Endodermal cell (in vitro differentiated cells): ENCODE measurements at regions not wholly inside any gene's neighbourhood (a gene's known extent, or its start where the extent isn't known, plus 50 kb on each side); places are given as distances from the start of the nearest gene placed in this dataset.

Source experiments
- DNase-seq: peaks from one replicate; pipeline ENCODE4 v3.0.0-alpha.2; 2017
- H3K27ac ChIP-seq: 2 replicates; pipeline ENCODE4 v1.5.1; 2013; ENCODE audit warnings: mild to moderate bottlenecking, low read depth, low read length, moderate library complexity
- H3K27me3 ChIP-seq: 2 replicates; pipeline ENCODE4 v1.6.1; 2013; ENCODE audit warnings: mild to moderate bottlenecking, low read length, moderate library complexity; ENCODE audit not compliant: insufficient read depth, control insufficient read depth, poor library complexity, severe bottlenecking
- H3K36me3 ChIP-seq: 2 replicates; pipeline ENCODE4 v1.7.0; 2013; ENCODE audit warnings: mild to moderate bottlenecking, low read length, moderate library complexity; ENCODE audit not compliant: control insufficient read depth, insufficient read depth
- H3K4me1 ChIP-seq: one replicate; pipeline ENCODE4 v1.7.0; 2013; ENCODE audit warnings: low read length; ENCODE audit not compliant: control insufficient read depth, insufficient read depth
- H3K4me3 ChIP-seq: 2 replicates; pipeline ENCODE4 v1.5.1; 2013; ENCODE audit warnings: mild to moderate bottlenecking, low read length, moderate library complexity
- H3K9ac ChIP-seq: 2 replicates; pipeline ENCODE4 v1.6.1; 2013; ENCODE audit warnings: mild to moderate bottlenecking, low read length, moderate library complexity; ENCODE audit not compliant: poor library complexity, severe bottlenecking; ENCODE audit errors: extremely low read depth
- H3K9me3 ChIP-seq: 2 replicates; pipeline ENCODE4 v1.6.1; 2013; ENCODE audit warnings: mild to moderate bottlenecking, low read length, moderate library complexity; ENCODE audit not compliant: control insufficient read depth
- H3K27ac Mint-ChIP-seq: 2 replicates; pipeline ENCODE4 v1.8.0; 2020; ENCODE audit warnings: mixed read lengths
- H3K27me3 Mint-ChIP-seq: 2 replicates; pipeline ENCODE4 v1.8.0; 2021; ENCODE audit warnings: mild to moderate bottlenecking, mixed read lengths; ENCODE audit not compliant: insufficient read depth
- H3K36me3 Mint-ChIP-seq: 2 replicates; pipeline ENCODE4 v1.8.0; 2020; ENCODE audit warnings: low read depth, mixed read lengths
- H3K4me1 Mint-ChIP-seq: 2 replicates; pipeline ENCODE4 v1.8.0; 2020; ENCODE audit warnings: mixed read lengths
- H3K4me3 Mint-ChIP-seq: 2 replicates; pipeline ENCODE4 v1.8.0; 2020; ENCODE audit warnings: mild to moderate bottlenecking, moderate library complexity, mixed read lengths
- H3K9me3 Mint-ChIP-seq: 2 replicates; pipeline ENCODE4 v1.8.0; 2020; ENCODE audit warnings: mild to moderate bottlenecking, mixed read lengths
- CTCF ChIP-seq: fragments of 200-600 bp; sonication (generic); conservative IDR thresholded peaks from 2 replicates; pipeline ENCODE4 v1.5.0; 2021; ENCODE audit warnings: antibody characterized with exemption, mild to moderate bottlenecking
- WGBS, 2 experiments: methylation state at CpG; one replicate each; pipeline versions ENCODE4 v1.1.5 to v1.1.7; 2013; ENCODE audit warnings: missing lambda C conversion rate in 2 of 2, mixed read lengths in 1 of 2; ENCODE audit not compliant: insufficient coverage in 1 of 2, insufficient read length in 1 of 2; 5-methylcytosine and 5-hydroxymethylcytosine counted together

- no peak overlapping the region for H3K4me3 ChIP-seq
- H3K27me3 Mint-ChIP-seq: peaks cover 3% of the 10 kb centered on the region
- no peaks in the 10 kb centered on the region for H3K36me3 ChIP-seq
- TF ChIP-seq CTCF: no peak
- H3K36me3 Mint-ChIP-seq: no peaks in the 10 kb centered on the region
- no peaks in the 10 kb centered on the region for H3K9me3 Mint-ChIP-seq
- H3K27ac Mint-ChIP-seq: no peak overlapping the region
- no peak overlapping the region for H3K4me3 Mint-ChIP-seq
- no peak overlapping the region for H3K27ac ChIP-seq
- no peak overlapping the region for H3K9ac ChIP-seq
- WGBS, 2 experiments: 91 to 95% methylated on average over 6 to 11 of the region's 11 CpGs
- no peaks in the 10 kb centered on the region for H3K4me1 Mint-ChIP-seq
- DNase-seq: peak; percentile 26
- no peaks in the 10 kb centered on the region for H3K27me3 ChIP-seq
- no peaks in the 10 kb centered on the region for H3K9me3 ChIP-seq
- H3K4me1 ChIP-seq: no peaks in the 10 kb centered on the region
Measured at GRCh38 chr6:167763056-167763944, 63.4 kb upstream of the AFDN start.

- no peaks in the 10 kb centered on the region for H3K9me3 Mint-ChIP-seq
- Histone ChIP-seq H3K9ac (no peak overlapping the region), H3K27ac (no peak overlapping the region), H3K9me3 (no peaks in the 10 kb centered on the region), H3K4me1 (no peaks in the 10 kb centered on the region), H3K27me3 (no peaks in the 10 kb centered on the region), H3K36me3 (no peaks in the 10 kb centered on the region), H3K4me3 (no peak overlapping the region)
- no peak overlapping the region for H3K4me3 Mint-ChIP-seq
- H3K4me1 Mint-ChIP-seq: no peaks in the 10 kb centered on the region
- no peak for TF ChIP-seq CTCF
- no peaks in the 10 kb centered on the region for H3K36me3 Mint-ChIP-seq
- 96 to 100% methylated on average over 2 to 9 of the region's 9 CpGs for WGBS, 2 experiments
- peaks cover 3% of the 10 kb centered on the region for H3K27me3 Mint-ChIP-seq
- no peak overlapping the region for H3K27ac Mint-ChIP-seq
- DNase-seq: peak; percentile 10
Measured at GRCh38 chr6:167764215-167764614, 62.5 kb upstream of the AFDN start.

- H3K4me3 ChIP-seq: no peak overlapping the region
- Mint-ChIP-seq H3K27ac (no peak overlapping the region), H3K27me3 (peaks cover 3% of the 10 kb centered on the region), H3K4me3 (no peak overlapping the region), H3K9me3 (no peaks in the 10 kb centered on the region), H3K36me3 (no peaks in the 10 kb centered on the region), H3K4me1 (no peaks in the 10 kb centered on the region)
- H3K27me3 ChIP-seq: no peaks in the 10 kb centered on the region
- no peak overlapping the region for H3K9ac ChIP-seq
- H3K27ac ChIP-seq: no peak overlapping the region
- 86 to 92% methylated on average over 14 to 15 of the region's 15 CpGs for WGBS, 2 experiments
- H3K4me1 ChIP-seq: no peaks in the 10 kb centered on the region
- peak; percentile 37 for DNase-seq
- H3K9me3 ChIP-seq: no peaks in the 10 kb centered on the region
- H3K36me3 ChIP-seq: no peaks in the 10 kb centered on the region
- TF ChIP-seq CTCF: no peak
Measured at GRCh38 chr6:167764713-167765479, 61.8 kb upstream of the AFDN start.
